Right atrium auricular region (tissue), 2 donors: ENCODE measurements at regions not wholly inside any gene's neighbourhood (a gene's known extent, or its start where the extent isn't known, plus 50 kb on each side); places are given as distances from the start of the nearest gene placed in this dataset.

ENCODE experiments used
- DNase-seq: peaks from one replicate; pipeline ENCODE4 v3.0.0-alpha.2; 2019; ENCODE audit warnings: low spot score
- H3K27ac ChIP-seq, 2 donors: fragments of 200-600 bp; sonication (generic); 1 replicate in 1 of 2; 2 replicates in 1 of 2; pipeline ENCODE4 v1.5.1; 2016 to 2019
- H3K27me3 ChIP-seq, 2 donors: fragments of 200-600 bp; sonication (generic); one replicate each; pipeline versions ENCODE4 v1.5.1 to v1.6.0; 2017 to 2019
- H3K36me3 ChIP-seq: fragments of 200-600 bp; sonication (generic); one replicate; pipeline ENCODE4 v1.5.1; 2016
- H3K4me1 ChIP-seq, 2 donors: fragments of 200-600 bp; sonication (generic); one replicate each; pipeline versions ENCODE4 v1.5.1 to v1.6.0; 2017 to 2019
- H3K4me3 ChIP-seq, 2 donors: fragments of 200-600 bp; sonication (generic); 1 replicate in 1 of 2; 2 replicates in 1 of 2; pipeline ENCODE4 v1.5.1; 2017 to 2019; ENCODE audit warnings: mild to moderate bottlenecking in 1 of 2, moderate library complexity in 1 of 2
- H3K9me3 ChIP-seq, 2 donors: fragments of 200-600 bp; sonication (generic); one replicate each; pipeline ENCODE4 v1.5.1; 2019
- TF ChIP-seq, protein P1 (sequence below), 2 donors: fragments of 200-600 bp; sonication (generic); IDR thresholded peaks; one replicate each; pipeline ENCODE4 v1.5.1; 2019; ENCODE audit warnings: antibody characterized with exemption in 2 of 2

GRCh38 chr17:6186998-6187397 is 116.8 kb downstream of the WSCD1 start:
- Histone ChIP-seq H3K9me3 (no peaks in the 10 kb centered on the region), H3K4me3 (no peak overlapping the region), H3K4me1 (no peaks in the 10 kb centered on the region), H3K27me3 (no peaks in the 10 kb centered on the region), H3K27ac (no peak overlapping the region), H3K36me3 (no peaks in the 10 kb centered on the region)
- TF ChIP-seq, protein P1, sequence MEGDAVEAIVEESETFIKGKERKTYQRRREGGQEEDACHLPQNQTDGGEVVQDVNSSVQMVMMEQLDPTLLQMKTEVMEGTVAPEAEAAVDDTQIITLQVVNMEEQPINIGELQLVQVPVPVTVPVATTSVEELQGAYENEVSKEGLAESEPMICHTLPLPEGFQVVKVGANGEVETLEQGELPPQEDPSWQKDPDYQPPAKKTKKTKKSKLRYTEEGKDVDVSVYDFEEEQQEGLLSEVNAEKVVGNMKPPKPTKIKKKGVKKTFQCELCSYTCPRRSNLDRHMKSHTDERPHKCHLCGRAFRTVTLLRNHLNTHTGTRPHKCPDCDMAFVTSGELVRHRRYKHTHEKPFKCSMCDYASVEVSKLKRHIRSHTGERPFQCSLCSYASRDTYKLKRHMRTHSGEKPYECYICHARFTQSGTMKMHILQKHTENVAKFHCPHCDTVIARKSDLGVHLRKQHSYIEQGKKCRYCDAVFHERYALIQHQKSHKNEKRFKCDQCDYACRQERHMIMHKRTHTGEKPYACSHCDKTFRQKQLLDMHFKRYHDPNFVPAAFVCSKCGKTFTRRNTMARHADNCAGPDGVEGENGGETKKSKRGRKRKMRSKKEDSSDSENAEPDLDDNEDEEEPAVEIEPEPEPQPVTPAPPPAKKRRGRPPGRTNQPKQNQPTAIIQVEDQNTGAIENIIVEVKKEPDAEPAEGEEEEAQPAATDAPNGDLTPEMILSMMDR (IDR thresholded peaks at IDR 0.05), result no peak
- no peak for DNase-seq

DNA sequence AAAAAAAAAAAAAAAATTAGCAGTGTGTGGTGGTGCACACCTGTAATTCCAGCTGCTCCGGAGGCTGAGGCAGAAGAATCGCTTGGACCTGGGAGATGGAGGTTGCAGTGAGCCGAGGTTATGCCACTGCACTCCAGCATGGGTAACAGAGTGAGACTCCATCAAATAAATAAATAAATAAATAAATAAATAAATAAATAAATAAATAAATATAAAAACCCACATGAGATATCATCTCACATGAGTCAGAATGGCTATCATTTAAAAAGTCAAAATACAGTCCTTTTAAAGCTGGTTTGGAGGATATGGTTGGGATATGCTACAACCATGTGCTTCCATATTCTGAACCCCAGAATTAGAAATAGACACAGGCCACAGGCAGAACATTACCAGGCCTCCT is 114.3 kb downstream of the WSCD1 start:
- Histone ChIP-seq H3K4me3 (no peak overlapping the region), H3K4me1 (no peaks in the 10 kb centered on the region), H3K27ac (no peak overlapping the region), H3K36me3 (no peaks in the 10 kb centered on the region), H3K27me3 (no peaks in the 10 kb centered on the region), H3K9me3 (no peaks in the 10 kb centered on the region)
- no peak for DNase-seq
- TF ChIP-seq, protein P1 (IDR thresholded peaks at IDR 0.05), result no peak

DNA sequence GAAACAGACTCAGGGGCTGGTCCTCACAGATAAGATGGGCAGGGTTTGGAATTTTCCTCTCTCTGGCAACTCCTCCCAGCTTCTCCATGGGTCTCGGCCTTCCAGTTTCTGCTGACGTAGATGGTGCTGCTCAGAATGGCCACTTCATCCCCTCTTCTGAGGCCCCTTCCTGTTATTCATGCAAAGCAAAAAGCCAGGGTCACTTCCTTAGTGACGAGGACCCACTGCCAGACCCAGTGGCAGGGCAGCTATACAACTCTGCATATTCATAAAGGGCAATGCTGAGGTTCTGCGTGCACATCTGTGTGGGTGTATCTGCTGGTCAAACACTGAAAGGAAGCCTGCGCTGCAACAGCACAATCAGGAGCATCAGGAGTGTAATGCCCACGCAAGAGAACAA is 108.8 kb downstream of the WSCD1 start:
- TF ChIP-seq, protein P1 (IDR thresholded peaks at IDR 0.05), result no peak
- H3K27ac ChIP-seq, result no peak overlapping the region
- no peaks in the 10 kb centered on the region for H3K36me3 ChIP-seq
- no peaks in the 10 kb centered on the region for H3K27me3 ChIP-seq
- H3K4me1 ChIP-seq, result no peaks in the 10 kb centered on the region
- H3K4me3 ChIP-seq, result no peak overlapping the region
- no peaks in the 10 kb centered on the region for H3K9me3 ChIP-seq
- no peak for DNase-seq

GRCh38 chr17:6177941-6178694 is 107.9 kb downstream of the WSCD1 start:
- no peak for DNase-seq
- H3K4me3 ChIP-seq, result no peak overlapping the region
- no peaks in the 10 kb centered on the region for H3K27me3 ChIP-seq
- H3K36me3 ChIP-seq, result no peaks in the 10 kb centered on the region
- H3K4me1 ChIP-seq, result no peaks in the 10 kb centered on the region
- no peaks in the 10 kb centered on the region for H3K9me3 ChIP-seq
- TF ChIP-seq, protein P1 (IDR thresholded peaks at IDR 0.05), result no peak
- no peak overlapping the region for H3K27ac ChIP-seq
